ENCODE measurements at regions not wholly inside any gene's neighbourhood (a gene's known extent, or its start where the extent isn't known, plus 50 kb on each side); places are given as distances from the start of the nearest gene placed in this dataset.

- Histone ChIP-seq H3K27me3 (ENCODE audit: control insufficient read depth, insufficient read depth, low read length) (no peaks in the 10 kb centered on the region), H3K4me2 (ENCODE audit: low read length) (no peak overlapping the region), H3K4me1 (no peaks in the 10 kb centered on the region), H3K9me3 (ENCODE audit: control insufficient read depth, low read length) (no peaks in the 10 kb centered on the region), H3K79me2 (no peaks in the 10 kb centered on the region), H2AFZ (no peak overlapping the region), H3K4me3 (ENCODE audit: low read depth, low read length) (no peak overlapping the region), H3K27ac (no peak overlapping the region), H3K36me3 (ENCODE audit: control insufficient read depth, insufficient read depth, low read length) (no peaks in the 10 kb centered on the region), H3K9ac (no peak overlapping the region)
- TF ChIP-seq, protein P1, sequence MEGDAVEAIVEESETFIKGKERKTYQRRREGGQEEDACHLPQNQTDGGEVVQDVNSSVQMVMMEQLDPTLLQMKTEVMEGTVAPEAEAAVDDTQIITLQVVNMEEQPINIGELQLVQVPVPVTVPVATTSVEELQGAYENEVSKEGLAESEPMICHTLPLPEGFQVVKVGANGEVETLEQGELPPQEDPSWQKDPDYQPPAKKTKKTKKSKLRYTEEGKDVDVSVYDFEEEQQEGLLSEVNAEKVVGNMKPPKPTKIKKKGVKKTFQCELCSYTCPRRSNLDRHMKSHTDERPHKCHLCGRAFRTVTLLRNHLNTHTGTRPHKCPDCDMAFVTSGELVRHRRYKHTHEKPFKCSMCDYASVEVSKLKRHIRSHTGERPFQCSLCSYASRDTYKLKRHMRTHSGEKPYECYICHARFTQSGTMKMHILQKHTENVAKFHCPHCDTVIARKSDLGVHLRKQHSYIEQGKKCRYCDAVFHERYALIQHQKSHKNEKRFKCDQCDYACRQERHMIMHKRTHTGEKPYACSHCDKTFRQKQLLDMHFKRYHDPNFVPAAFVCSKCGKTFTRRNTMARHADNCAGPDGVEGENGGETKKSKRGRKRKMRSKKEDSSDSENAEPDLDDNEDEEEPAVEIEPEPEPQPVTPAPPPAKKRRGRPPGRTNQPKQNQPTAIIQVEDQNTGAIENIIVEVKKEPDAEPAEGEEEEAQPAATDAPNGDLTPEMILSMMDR (IDR thresholded peaks at IDR 0.05) = no peak
Measured at GRCh38 chr6:27106382-27106781, 141.1 kb upstream of the PRSS16 start.

DNA sequence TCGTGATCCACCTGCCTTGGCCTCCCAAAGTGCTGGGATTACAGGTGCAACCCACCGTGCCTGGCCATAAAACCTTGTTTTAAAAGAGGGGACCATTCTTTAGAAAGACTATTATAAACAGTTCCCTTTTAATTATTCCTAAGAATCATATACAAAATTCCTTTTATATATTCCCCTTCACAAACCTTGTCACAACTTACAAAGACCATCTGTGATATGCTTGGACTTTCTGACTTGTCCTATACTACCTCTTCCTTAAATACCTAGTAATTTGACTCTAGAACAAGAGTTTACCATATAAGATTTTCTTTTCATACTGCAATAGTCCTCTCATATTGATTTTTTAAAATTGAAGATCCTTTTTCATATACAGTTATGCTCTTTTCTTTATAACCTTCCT lies 135.8 kb upstream of the PRSS16 start:
- no peak overlapping the region for H3K9ac ChIP-seq
- TF ChIP-seq, protein P1 (IDR thresholded peaks at IDR 0.05) = no peak

DNA sequence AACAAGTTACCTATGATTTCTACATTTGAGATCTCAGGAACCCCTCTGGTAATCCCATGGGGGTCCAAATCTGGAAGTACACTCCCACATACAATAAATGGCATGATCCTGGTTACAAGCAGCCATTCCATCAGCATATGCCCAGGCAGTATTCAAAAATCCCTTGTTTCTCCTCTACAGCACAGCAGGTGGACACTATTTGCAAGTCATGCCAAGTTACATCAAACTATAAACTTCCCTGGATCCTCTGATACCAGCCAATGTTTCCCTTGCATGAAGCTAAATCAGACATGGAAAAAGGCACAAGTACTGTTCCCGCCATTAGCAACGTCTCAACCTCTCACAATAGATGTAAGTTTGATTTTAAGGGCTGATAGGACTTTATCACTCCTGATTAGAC lies 134.5 kb upstream of the PRSS16 start:
- Histone ChIP-seq H3K27ac (no peak overlapping the region), H3K79me2 (no peaks in the 10 kb centered on the region), H3K4me1 (no peaks in the 10 kb centered on the region), H3K4me2 (ENCODE audit: low read length) (no peak overlapping the region), H2AFZ (no peak overlapping the region), H3K9me3 (ENCODE audit: control insufficient read depth, low read length) (no peaks in the 10 kb centered on the region), H3K27me3 (ENCODE audit: control insufficient read depth, insufficient read depth, low read length) (no peaks in the 10 kb centered on the region), H3K9ac (no peak overlapping the region), H3K4me3 (ENCODE audit: low read depth, low read length) (no peak overlapping the region), H3K36me3 (ENCODE audit: control insufficient read depth, insufficient read depth, low read length) (no peaks in the 10 kb centered on the region)
- TF ChIP-seq, protein P1 (IDR thresholded peaks at IDR 0.05) = no peak

More for the DNA sequence above, 135.8 kb upstream of the PRSS16 start:
- H3K4me3 ChIP-seq (ENCODE audit: low read depth, low read length) = no peak overlapping the region
- no peaks in the 10 kb centered on the region for H3K27me3 ChIP-seq (ENCODE audit: control insufficient read depth, insufficient read depth, low read length)
- H2AFZ ChIP-seq = no peak overlapping the region
- no peaks in the 10 kb centered on the region for H3K79me2 ChIP-seq
- no peaks in the 10 kb centered on the region for H3K36me3 ChIP-seq (ENCODE audit: control insufficient read depth, insufficient read depth, low read length)
- H3K4me1 ChIP-seq = no peaks in the 10 kb centered on the region
- no peaks in the 10 kb centered on the region for H3K9me3 ChIP-seq (ENCODE audit: control insufficient read depth, low read length)
- H3K27ac ChIP-seq = no peak overlapping the region
- no peak overlapping the region for H3K4me2 ChIP-seq (ENCODE audit: low read length)

GRCh38 chr6:27119329-27119728 lies 128.2 kb upstream of the PRSS16 start:
- TF ChIP-seq, protein P1 (IDR thresholded peaks at IDR 0.05) = no peak
- Histone ChIP-seq H3K4me2 (ENCODE audit: low read length) (no peak overlapping the region), H3K4me1 (no peaks in the 10 kb centered on the region), H3K79me2 (no peaks in the 10 kb centered on the region), H3K9ac (no peak overlapping the region), H3K36me3 (ENCODE audit: control insufficient read depth, insufficient read depth, low read length) (no peaks in the 10 kb centered on the region), H2AFZ (no peak overlapping the region), H3K27me3 (ENCODE audit: control insufficient read depth, insufficient read depth, low read length) (no peaks in the 10 kb centered on the region), H3K9me3 (ENCODE audit: control insufficient read depth, low read length) (no peaks in the 10 kb centered on the region), H3K27ac (no peak overlapping the region), H3K4me3 (ENCODE audit: low read depth, low read length) (no peak overlapping the region)

- H3K9ac ChIP-seq = no peak overlapping the region
- no peak overlapping the region for H3K27ac ChIP-seq
- no peaks in the 10 kb centered on the region for H3K27me3 ChIP-seq (ENCODE audit: control insufficient read depth, insufficient read depth, low read length)
- no peak overlapping the region for H2AFZ ChIP-seq
- H3K9me3 ChIP-seq (ENCODE audit: control insufficient read depth, low read length) = no peaks in the 10 kb centered on the region
- no peak overlapping the region for H3K4me3 ChIP-seq (ENCODE audit: low read depth, low read length)
- H3K4me2 ChIP-seq (ENCODE audit: low read length) = no peak overlapping the region
- no peaks in the 10 kb centered on the region for H3K36me3 ChIP-seq (ENCODE audit: control insufficient read depth, insufficient read depth, low read length)
- TF ChIP-seq, protein P1 (IDR thresholded peaks at IDR 0.05) = no peak
- H3K79me2 ChIP-seq = no peaks in the 10 kb centered on the region
- H3K4me1 ChIP-seq = no peaks in the 10 kb centered on the region
Measured at GRCh38 chr6:27119761-27120160, 127.7 kb upstream of the PRSS16 start.

Data from parathyroid adenoma (tissue), 2 donors.